Fibroblast of the conjunctiva (primary cell): ENCODE measurements at regions not wholly inside any gene's neighbourhood (a gene's known extent, or its start where the extent isn't known, plus 50 kb on each side); places are given as distances from the start of the nearest gene placed in this dataset.
"Not testable (repeated sequence)": the region's sequence is repeated elsewhere in the genome, so short reads cannot be mapped to it uniquely, and the experiment has no call there.

Source experiments
- DNase-seq: peaks from one replicate; pipeline ENCODE4 v3.0.0-alpha.2; 2010; ENCODE audit warnings: low read depth

DNA sequence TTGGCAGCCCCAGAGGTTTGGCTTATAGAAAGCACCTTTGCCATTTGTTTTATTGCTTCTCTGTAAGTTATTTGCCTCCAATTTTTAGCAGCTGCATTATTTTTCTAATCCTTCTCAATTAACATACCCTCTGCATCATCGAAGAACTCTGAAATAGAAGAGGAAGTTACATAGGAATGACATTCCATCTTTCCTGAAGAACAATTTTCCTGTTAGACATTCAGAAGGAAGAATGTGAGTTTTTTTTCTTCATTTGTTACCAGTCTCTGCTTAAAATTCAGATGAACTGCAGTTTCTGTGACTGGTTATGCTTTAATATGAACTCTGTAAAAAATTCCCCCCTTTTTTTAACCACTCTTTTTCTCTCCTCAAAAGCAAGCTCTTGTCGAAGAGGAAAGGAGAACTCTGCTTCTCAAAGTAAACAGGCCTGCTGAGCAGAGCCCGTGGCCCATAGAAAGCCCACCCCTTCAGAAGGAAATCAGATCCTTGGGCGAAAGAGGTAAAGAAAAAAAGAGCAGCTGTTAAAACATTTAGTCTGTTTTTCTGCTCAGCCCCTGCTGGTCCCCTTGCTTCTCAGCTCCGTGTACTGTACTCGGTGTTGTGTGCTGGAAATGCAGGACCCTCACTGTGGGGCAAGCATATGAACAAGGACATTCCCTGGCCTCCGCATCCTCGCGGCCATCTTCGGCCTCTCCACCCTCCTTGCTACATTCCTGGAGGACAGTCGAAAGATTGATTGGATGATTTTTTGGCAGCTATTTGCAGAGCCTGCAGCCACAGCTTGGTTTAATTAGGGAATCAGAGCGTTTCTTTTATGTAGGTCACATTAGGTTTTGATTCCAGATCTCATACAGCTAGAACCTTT, 164.4 kb upstream of the LRIG3 start:
- DNase-seq: peak; percentile 80

DNA sequence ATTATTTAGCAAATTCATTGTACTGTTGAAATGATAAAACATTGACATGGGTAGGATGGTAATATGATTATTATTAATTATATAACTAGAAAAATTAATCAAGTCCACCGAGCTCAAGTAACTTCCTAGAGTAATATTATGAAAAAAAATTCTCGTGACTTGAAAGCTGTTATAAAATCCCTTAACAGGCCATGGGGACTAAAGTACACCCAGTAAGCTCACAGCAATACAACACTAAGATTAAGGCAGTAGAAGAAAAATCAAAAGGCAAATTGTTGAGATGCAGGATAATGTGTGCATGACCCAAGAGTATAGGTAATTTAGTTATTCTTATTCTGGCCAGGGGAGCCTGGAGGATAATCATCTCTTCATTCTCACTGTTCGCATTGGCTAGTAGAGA, 162.6 kb upstream of the LRIG3 start:
- DNase-seq: no peak

DNA sequence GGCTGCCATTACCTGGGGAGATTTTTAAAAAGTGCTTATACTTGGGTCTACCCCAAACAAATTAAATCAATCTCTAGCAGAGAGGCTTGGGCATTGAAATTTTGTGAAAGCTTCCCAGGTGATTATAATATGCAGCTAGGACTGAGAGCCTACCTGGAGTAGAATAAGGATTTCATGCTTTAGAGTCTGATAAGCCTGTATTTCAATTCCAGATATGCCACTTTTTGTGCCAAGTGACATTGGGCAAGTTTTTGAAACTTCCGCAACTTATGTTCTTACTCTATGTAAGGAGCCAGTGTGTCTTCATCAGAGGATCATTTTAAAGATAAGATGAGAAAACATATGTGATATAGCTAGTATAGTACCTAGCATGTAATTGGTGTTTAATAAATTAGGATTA, 159.8 kb upstream of the LRIG3 start:
- no peak for DNase-seq

DNA sequence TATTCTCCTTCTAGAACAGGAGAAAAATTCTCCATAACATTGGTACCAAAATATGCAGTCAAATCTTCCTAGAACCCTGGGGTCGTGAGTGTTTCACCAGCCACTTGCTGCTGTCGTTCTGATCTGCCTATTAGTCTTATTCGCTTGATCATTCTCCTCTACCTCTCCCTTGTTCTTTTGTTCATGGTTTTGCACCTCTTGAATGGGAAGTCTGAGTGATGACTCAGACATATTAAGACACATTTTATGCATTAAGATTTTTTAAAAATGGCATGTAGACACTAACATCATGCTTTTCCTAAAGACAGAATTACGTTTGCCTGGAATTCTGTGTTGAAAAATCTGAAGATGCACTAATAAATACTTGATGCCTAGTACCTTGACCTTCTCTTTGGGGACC, 159.2 kb upstream of the LRIG3 start:
- no peak for DNase-seq

DNA sequence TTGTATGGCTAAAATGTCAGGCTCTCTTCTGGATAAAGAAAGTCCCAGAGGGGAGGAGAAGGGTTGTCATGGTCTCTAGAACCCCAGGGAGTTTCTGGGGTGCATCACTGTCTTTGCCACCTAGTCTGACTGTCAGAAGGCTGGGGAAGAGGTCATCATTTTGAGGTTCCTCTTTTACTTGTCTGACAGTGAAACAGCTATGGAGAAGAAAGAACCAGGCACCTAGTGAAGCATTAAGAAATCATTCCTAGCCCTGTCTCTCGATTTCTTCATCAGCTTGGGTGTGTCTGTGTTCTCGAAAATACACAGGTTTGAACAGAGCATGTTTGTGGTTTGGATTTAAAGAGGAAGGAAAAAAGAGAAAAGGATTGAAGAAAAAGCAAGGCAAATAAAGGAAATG, 158.7 kb upstream of the LRIG3 start:
- DNase-seq: no peak

DNA sequence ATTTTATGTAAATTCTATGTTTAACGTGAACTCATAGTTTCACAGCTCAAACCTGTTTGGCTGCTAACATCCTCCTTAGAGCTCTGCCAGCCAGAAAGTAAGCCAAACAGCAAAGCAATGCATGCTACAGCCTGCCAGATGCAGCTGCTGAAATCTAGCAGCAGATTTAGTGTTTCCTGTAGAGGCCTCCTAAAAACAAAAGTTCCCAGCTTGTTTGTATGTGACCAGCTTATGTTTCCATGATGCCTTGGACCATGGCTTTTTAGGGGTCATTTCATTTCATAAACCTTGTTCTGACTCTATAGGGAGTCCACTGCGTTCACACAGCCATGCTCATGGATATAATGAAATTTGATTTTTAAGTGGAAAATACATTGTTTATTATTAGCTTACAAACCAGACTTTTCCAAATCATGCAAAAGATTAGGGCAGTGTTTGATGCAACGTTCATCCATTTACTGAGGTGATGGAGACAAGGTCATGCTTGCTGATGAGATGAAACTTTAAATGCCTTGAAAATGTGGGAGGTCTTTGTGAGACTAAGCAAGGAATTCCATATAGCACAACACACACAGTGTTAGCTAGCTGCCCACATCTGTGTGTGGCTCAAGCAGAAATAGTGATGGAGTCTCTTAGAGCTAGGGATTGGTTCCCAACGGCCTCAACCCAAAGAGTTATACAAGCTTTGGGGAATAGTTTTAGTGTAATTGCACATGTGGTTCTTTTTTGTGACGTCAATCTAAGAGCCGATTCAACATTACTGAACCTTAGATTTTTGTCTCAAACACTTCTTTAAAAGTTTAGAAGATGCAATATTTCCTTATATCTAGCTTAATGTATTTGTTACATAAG, 157.5 kb upstream of the LRIG3 start:
- DNase-seq: no peak

DNA sequence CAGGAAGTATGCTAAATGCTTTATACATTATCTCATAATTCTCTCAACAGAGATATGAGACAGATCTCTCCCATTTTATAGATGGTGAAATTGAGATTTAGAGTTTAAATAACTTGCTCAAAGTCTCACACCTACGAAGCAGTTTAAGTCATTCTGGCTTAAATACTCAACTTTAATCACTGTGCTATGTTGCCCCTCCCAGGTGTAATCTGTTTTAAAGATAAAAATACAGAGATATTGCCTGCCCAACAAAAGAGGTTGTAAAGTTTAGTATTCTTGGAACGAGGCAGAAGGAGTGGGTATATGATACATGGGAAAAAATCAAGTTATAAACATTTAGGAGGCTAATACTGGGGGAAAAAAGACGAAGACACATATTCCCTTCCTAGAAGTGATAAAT, 156.8 kb upstream of the LRIG3 start:
- DNase-seq: no peak

DNA sequence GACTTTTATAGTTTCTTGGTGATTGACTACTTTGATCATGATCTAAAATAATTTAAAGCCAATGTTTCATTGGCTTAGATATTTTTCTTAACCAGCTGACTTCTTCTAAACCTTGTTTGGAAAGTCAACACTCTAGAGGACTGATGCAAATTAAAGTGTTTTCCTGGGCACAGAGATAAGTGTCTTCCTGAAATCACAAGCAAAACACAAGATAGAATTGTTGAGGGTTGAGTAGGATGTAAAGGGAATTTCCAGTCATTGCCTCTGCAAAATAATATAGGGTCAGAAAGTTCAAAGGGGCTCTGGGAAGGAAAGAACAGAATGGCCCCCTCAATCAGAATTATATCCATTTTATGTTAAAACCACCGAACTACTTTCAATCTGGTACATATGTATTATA, 156.3 kb upstream of the LRIG3 start:
- DNase-seq: no peak

DNA sequence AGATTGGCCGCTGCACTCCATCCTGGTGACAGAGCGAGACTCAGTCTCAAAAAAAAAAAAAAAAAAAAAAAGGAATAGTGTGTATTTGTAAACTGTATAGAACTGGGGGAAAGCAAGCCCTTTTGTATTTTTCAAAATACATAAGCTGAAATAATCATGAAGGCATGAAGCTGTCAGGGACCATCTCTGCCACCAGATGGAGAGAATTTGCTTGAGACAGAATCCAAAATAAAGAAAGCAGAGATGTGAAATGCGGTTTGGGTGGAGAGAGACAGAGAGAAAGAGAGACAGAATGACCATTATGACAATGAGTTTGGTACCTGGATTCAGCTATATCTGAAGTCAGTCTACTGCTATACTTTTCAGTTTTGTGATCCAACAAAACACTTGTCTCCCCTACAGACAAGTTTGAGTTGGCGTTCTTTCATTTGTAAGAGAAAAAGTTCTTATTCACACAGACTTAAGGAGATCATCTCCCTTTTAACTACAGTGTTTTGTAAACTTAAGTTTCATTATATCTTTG, 155.7 kb upstream of the LRIG3 start:
- no peak for DNase-seq

DNA sequence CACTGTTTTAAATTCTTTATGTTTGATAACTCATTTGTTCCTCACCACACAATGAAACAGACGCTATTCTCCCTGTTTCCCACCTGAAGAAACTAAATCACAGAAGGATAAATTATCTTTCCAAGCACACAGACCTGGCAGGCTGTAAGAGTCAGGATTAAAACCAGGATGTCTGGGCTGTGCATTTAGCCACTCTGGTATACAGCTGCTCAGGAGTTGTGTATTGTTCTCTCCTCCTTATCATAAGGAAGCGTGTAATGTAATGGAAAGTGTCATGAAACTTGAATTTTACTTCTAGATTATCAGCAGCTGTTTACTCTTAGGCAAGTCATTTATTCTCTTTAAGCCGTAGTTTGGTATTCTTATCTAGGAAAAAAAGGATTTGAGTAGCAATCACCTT, 154.8 kb upstream of the LRIG3 start:
- DNase-seq: no peak

DNA sequence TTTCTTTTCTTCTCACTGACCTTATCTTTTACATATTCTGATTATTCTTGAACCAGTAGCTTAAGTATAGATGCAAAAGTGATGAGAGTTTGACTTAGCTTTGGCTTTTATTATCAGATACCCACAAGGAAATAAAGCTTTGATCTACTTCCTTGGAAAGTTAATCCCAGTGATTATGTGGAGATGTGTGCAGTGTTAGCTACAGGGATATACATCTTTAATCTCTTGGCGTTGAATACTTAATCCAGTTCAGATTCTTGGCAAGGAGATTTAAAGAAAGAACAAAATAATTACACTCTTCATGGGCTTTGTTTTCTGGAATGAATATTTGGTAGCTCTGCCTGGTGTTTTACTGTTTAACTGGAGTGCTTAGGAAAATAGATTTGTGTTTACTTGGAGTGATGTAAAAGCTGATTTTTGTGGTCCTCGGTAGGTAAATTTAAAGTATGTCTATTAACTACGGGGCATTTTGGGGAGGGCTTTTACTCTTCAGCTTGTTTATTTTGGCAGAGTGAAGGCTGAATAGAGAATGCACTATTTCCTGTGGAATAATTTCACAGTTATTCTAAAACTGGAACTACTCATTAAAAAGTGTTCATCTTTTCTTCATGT, 150.1 kb upstream of the LRIG3 start:
- no peak for DNase-seq

DNA sequence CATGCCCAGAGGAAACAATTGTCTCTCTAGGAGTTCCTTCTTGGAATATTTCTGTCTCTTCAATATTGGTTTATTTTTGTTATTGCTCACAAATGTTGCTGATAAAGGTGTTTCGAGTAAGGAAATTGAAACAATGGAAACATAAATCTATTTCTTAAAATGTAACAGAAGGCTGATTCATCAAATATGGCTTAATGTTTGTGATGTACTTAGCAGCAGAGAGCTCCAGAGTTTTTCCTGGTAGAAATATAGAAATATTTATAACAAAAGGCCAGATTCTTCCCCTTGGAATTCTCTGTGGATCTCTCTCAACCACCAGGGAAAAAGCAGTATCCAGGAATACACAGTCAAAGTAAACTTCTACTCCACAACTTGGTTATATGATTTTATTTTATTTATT, 149.2 kb upstream of the LRIG3 start:
- DNase-seq: no peak

DNA sequence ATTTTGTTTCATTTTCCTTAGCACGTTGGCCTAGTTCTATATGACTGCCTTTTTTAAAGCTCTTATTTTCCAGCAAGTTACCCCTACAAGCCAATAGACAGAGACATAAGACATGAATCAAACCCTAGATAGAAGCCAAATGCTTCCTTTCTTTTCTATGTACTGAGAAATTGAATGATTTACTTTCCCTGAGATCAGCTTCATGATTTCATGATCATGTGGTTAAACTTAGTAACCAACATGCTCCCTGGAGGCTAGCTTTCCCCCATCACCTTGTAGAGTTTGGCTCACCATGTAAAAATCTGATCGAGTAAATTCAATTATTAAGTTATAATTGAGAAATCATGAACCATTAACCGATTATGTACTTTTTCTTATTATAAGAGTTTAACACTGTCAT, 148.1 kb upstream of the LRIG3 start:
- no peak for DNase-seq

DNA sequence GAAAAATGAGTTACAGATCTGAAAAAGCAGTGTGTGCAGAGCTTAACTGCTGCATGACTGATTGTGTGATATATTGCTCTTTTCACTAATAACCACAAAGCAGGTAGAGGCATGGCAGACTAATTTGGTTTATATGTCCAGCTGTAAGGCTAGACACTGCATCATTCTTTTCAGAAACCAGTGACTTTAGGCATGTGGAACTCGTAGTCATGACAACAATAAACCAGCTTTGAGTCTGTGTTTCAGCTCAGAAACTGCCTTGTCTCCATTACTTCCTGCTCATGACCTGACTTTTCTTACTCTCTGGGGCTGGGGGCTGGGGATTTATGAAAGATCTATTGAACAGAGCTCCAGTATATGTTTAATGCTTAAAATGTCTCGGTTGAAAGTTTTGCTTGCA, 146.8 kb upstream of the LRIG3 start:
- no peak for DNase-seq

DNA sequence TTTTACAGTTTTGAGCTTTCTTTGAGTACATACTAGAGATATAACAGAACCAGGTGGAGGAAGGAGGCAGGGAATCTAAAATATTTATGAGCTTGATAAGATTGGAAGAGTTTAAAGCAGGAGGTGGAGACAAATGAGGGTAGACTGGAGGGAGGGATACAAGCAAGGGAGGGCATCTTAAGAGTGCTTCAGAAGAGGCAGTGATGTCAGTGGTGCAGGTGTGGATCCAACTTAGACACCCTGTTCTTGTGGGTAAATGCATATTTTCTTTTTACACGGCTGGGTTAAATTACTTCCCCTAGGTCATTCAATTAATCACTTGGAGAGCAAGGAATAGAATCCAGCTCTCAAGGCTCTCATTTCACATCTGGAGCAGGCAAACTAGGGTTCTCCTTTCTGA, 146.1 kb upstream of the LRIG3 start:
- no peak for DNase-seq

DNA sequence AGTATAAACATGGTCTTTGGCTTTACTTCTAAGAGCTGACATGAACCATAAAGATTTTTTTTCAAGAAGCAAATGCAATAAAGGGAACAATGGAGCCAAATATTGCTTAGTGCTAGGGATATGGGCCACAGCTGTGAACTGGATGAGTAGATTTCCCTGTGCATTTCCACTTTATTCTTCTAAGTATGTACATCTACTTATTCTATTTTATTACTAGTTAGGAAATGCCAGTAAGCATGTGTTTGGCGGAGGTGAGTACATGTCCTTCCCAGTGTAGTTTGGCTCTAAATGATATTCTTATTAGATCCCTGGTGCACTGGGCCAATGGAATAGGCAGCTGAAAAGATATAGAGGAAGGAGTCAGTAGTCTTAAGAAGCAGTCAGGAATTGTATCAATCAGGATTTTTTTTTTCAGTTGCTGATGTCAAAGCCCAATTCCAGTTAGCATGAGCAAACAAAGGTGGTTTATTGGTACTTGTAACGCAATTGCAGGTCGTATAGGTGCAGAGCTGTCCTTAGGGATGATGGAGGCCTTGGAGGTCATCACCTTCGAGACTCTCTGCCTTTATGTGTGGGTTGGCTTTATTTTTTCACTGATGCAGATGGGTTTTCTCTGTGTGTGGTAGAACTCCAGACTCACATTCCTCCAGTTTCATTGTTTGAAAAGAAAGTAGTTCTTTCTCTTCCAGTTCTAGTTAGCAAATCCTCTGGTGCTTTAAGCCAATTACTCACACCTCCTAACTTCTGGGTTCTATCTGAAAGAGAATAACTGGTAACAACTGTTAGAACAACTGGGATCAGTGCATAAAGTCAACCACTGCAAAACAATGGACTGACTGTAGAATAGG, 139.0 kb upstream of the LRIG3 start:
- no peak for DNase-seq

DNA sequence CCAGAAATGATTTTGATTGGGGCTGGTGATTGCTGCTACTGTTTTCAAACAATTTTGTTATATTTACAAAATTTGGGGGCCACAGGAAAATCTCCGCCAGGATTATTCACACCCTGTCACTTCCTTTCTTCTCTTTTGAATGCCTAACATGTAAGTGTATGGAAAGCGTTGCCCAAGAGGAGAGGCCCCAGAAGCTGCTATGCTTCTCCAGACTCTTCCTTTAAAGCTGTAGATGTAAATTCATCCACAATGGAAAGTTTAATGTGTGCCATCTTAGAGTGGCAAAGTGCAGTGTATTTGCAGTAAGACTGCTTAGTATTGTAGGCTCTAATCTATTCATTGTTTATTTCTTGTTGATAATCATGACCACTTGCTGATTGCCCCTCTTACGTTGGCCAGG, 136.7 kb upstream of the LRIG3 start:
- no peak for DNase-seq

DNA sequence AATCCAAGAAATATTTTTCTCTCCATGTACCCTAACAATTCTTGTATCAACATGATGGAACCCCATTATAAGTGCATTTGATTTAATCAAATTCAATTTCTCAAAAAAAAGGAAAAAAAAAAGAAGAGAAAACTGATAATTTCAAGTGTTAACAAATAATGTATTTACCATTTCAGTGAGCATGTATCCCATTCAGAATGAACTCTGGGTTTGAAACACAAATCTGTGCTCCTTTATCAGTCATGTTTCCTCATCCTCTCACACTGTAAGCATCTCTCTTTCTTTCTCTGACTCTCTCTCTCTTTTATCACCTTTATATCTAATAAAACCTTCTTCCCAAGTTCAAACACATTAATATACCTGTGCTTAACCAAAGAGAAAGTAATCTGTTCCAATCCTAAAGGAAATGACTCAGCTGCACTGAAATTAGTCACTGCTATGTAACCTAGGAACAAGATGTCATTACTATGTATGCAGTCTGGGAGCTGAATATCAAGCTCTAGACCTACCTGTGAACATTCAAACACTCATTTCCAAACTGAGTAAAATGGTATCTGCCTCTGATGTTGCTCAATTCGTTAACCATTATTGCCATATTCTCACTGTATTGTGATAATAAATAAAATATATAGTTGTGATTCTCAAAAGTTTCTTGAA, 135.0 kb upstream of the LRIG3 start:
- peak; percentile 56 for DNase-seq

DNA sequence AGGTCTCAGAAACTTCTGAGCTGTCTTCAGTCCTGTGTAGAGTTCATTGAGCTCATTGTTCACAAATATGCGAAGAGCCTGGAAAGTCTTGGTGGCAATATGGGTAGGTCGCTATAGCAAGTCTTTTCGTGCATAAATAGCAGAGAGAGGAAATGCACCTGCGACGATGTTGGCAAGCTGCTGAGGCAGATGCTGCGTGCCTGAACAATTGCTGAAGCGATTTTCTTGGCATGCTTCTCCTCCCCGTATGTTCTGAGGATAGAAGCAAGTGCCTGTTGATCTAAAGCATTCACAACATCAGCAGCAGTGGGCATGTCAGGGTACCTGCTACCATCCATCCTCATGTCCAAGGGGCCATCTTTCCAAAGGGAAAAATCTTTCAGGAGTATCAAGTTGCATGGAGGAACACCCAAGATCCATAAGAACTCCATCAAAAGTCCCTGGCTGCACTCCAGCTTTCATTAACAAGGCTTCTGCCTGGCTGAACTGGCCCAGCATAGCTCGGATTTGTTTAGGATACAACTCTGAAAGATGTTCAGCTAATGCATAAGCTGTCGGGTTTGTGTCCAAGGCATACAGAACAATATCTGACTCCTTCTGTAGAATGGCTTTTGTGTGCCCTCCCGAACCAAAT, 133.1 kb upstream of the LRIG3 start:
- DNase-seq: not testable (repeated sequence)

DNA sequence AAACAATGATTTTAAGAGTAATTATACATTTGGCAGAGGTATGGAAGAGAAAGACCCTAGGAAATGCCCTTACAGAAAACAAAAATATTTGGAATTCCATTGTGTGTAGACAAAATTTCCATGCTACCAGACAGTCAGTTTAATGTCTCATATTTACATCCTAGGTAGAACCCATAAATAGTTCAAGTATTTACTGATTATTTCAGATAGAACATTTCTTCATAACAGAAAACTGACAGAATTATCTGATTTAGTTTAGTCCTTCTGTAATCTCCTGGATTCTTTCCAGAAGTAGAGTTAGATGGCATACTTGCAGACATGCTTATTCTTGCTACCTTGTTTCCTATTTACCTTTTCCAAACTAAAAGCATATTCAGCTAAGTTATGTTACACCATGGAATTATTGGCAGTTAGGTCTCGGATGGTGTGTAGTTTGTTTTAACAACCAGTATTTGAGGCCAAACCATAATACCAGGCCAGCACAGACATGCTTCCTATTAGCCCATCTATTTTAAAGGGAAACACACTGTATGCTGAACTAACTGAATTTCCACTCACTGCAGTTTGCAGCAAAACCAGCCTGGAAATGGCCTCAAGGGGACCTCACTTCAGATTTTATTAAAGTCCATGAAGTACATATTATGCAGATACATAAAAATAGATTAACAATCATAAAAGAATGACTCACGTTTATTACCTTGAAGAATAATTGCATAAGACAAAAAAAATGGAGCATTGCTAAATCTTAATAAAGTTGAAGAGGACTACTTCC, 126.6 kb upstream of the LRIG3 start:
- no peak for DNase-seq
